GM18508 (cell line): ENCODE measurements at regions not wholly inside any gene's neighbourhood (a gene's known extent, or its start where the extent isn't known, plus 50 kb on each side); places are given as distances from the start of the nearest gene placed in this dataset.
A peak's percentile ranks its signal among the peaks of the same experiment; 100 is the strongest.

Experiments used
- ATAC-seq: cut with Tn5 transposase; IDR thresholded peaks from one replicate; pipeline ENCODE4 v1.9.1; 2021; ENCODE audit warnings: moderate number of reproducible peaks; ENCODE audit not compliant: insufficient read depth, unreplicated experiment

DNA sequence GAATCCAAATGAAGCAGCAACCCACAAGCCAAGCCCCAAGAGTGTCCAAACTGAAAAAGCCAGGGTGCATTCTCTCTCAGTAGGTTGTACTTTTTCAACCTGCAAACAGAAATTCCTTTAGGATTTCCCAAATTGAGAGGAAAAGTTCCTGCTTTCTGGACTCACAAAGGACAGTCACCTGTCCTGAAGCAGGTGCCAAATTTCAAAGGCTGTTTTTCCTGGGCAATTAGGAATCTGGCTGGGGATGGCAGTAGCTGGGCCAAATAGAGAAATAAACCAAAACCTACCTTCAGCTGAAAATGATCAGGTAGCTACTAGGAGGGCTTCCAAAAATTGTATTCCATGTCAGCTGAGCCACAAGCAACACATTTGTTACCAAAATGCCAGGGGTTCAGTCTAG lies 83.1 kb upstream of the TP63 start:
- ATAC-seq, result no peak

DNA sequence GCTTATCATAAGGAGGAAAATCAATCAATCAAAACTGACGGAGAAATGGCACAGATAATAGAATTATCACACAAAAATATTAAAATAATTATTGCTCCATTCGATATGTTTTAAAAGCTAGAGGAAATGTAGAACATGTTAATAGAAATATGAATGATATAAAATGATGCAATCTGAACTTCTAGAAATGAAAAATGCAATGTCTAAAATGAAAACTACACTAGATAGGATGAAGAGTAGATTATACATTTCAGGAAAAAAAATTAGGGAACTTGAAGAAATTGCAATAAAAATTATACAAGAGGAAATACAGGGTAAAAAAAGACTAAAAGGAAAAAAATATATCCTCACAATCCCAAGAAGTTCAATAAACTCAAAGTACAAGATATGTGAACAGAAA lies 80.2 kb upstream of the TP63 start:
- ATAC-seq, result no peak

GRCh38 chr3:189554868-189555557 lies 76.2 kb upstream of the TP63 start:
- ATAC-seq, result no peak

- ATAC-seq, result no peak
These were observed 75.7 kb upstream of the TP63 start for GRCh38 chr3:189555558-189555881.

DNA sequence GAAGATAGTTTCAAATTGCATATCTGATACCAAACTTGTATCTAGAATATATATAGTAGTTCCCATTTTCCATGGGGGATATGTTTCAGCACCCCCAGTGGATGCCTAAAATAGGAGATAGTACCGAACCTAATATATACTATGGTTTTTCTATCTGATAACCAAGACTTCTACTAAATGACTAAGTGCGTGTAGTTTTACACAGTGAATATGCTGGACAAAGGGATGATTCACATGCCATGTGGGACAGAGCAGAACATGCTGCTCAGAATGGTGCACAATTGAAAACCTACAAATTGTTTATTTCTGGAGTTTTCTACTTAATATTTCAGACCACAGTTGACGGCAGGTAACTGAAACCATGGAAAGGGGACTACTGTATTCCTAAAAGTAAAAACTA lies 73.4 kb upstream of the TP63 start:
- no peak for ATAC-seq

DNA sequence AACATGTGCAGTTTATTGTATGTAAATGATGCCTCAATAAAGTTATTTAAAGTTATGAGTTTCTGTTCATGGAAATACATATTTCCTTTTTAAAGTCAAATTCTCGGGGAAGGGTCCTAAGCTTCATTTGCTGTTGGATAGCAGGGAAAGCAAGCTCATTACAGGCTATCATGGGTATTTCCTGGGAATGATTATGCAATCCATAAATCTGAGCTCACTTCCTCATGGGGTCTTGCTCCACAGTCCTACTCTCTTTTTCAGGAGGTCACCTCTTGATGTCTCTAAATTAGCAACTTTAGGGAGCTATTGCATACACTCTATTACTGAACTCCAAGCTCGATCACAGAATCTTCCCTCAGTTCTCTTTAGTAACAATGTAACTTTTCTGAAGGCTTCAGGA lies 69.9 kb upstream of the TP63 start:
- no peak for ATAC-seq

- peak; percentile 67 for ATAC-seq
These were observed 67.2 kb upstream of the TP63 start for GRCh38 chr3:189563853-189564563.

- ATAC-seq, result no peak
These were observed 64.5 kb upstream of the TP63 start for GRCh38 chr3:189566550-189567130.

DNA sequence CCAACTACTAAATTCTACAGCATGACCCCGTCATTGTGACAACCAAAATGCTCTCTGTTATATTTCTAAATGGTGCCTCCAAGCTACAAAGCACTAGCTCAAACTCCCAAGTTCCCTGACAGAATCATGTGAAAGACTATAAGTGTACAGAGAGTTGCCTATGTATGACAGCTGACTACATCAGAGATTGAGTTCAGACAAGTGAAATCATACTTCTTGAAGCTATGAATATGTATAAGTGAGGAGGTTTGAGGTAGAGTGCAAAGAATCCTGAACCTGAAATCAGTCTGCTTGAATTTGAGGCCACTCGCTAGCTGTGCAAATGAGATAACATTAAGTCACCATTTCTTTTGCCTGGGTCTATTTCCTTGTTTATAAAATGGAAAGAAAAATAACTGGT lies 63.9 kb upstream of the TP63 start:
- peak; percentile 0 for ATAC-seq

DNA sequence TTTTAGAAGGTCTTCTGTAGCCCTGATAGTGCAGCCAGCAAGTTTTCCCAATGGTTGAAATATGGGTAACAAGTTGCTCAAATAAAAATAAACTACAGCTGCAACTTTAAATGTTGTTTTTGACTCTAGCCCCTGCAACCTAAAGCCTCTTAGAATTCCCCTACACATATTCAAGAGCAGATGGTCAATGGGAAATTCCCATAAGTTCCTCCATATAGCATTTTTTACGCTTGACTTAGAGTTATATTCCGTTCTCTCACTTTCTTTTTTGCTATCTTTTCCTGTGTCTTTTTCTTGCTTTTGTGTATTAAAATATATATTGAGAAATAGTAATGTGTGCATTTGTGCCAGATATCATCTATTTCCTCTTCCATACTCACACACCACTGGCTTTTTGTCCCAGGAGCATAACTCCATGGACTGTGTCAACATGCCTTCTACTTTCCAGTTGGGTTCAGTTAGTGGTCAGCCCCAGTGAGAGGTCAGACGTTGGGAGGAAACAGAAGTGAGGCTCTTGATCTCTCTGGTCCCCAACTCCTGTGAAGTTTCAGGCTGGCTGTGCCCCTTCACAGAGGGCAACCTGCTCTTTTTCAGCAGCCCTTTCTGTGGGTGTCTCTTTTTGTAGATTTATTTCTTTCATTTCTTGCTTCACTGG lies 63.3 kb upstream of the TP63 start:
- peak; percentile 30 for ATAC-seq

DNA sequence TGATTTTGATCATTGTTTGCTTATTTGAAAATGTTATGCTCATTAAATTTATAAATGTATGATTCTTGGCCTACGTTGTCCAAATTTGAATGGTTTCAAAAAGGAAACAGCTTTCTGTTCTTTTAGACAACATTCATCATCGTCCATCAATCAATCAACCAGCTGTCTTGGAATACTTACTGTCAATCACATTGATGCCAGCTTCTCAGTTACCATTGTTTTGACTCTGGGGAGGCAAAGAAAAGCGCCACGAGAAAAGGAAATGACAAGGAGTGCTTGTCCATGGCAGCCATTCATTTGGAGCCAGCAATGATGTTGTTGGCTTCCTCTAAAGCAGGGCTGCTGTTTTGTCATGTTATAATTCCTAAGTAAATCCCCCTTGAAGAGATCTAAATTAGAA lies 62.2 kb upstream of the TP63 start:
- ATAC-seq, result no peak

- no peak for ATAC-seq
These were observed 61.7 kb upstream of the TP63 start for GRCh38 chr3:189569473-189569872.

DNA sequence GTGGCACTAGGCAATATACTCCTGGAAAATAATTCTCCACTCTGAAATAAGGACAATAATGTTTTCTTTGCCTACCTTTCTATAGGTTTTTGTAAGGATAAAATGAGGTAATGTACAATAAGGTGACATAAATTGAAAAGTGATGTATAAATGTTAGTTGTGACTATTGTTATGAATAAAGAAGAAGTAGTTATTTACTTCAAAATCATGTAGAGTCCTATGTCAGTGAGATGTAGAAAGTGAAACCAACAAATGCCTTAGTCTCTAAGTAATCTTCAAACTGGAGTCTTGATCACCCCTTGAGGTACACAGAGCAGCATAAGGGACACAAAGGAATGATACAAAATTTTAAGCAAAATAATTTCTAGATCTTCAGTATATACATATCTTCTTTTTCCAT lies 60.3 kb upstream of the TP63 start:
- peak; percentile 41 for ATAC-seq

- no peak for ATAC-seq
These were observed 58.9 kb upstream of the TP63 start for GRCh38 chr3:189572249-189572648.

- no peak for ATAC-seq
These were observed 58.2 kb upstream of the TP63 start for GRCh38 chr3:189573004-189573403.

GRCh38 chr3:189576486-189576885 lies 54.7 kb upstream of the TP63 start:
- no peak for ATAC-seq

DNA sequence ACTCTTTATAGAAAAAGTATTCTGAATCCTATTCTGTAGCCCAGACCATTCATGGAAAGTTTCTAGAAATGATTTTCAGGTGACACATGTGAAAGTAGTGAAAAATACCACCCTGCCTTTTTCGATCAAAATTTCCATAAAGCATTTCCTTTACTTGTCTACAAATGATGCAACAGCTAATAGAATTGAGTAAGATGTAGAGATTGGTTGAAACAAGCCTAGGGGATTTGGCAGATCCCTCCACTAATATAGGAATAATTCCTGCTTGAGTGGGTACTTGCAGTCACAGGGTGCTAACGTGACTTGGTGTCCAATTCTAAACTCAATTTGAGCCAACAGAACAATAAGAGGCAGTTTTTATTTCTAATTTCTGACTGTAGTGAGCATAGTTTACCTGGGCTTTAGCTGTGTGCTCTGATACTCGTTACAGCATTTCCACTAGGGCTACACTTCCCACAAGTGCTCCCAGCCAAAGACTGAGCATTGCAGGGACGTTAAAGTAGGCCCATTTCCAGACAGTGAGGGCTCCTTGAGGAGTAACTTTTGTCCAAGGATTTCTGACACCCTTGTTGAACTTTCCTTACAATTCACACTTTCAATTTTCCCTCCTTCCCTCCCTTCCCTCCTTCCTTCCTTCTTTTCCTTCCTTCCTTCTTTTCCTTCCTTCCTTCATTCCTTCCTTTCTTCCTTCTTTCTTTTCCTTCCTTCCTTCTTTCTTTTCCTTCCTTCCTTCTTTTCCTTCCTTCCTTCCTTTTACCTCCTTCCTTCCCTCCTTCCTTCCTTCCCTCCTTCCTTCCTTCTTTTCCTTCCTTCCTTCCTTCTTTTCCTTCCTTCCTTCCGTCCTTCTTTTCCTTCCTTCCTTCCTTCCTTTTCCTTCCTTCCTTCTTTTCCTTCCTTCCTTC lies 53.9 kb upstream of the TP63 start:
- no peak for ATAC-seq

DNA sequence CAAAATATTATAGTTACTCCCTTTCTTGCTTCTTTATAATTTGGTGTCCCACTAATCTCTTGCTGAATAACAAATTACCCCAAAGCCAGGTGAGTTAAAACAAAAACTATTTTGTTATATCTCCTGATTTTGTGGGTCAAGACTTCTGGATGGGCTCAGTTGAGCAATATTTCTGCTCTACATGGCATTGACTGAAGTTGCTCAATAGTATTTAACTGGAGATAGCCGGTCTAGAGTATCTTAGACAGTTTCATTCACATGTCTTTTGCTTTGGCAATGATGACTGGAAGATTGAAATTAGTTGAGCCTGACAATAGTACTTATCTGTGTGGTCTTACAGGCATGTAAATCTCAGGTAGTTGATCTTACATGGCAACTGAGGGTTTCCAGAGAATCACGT lies 51.0 kb upstream of the TP63 start:
- ATAC-seq, result no peak
